GM12878 (cell line): ENCODE measurements at regions not wholly inside any gene's neighbourhood (a gene's known extent, or its start where the extent isn't known, plus 50 kb on each side); places are given as distances from the start of the nearest gene placed in this dataset.

Experiments
- ATAC-seq: fragments of 200-7000 bp; cut with Tn5 transposase; 3 replicates; pipeline ENCODE4 v1.9.1; 2020; ENCODE audit warnings: mild to moderate bottlenecking, moderate library complexity
- BruUV-seq: library from RNA; stranded (reverse); fragments of 400-500 nt; replicated peaks from 2 replicates; lab custom pipeline; 2021; lab: Mats Ljungman, UMichigan
- CTCF ChIA-PET: fragments of 300-600 bp; sonication (Branson Sonifier 250); formaldehyde crosslinking; extraction: SDS; loops from one replicate; lab custom pipeline; 2021; ENCODE audit warnings: inconsistent platforms; lab: Yijun Ruan, JAX
- POLR2A ChIA-PET: fragments of 350-600 bp; formaldehyde crosslinking; extraction: SDS; loops from one replicate; lab custom pipeline; 2021; ENCODE audit warnings: inconsistent platforms; lab: Charles Lee
- RAD21 ChIA-PET: fragments of 300-600 bp; sonication (Branson Sonifier 250); formaldehyde crosslinking; loops from one replicate; lab custom pipeline; 2023; ENCODE audit warnings: antibody characterized with exemption; ENCODE audit not compliant: unreplicated experiment; lab: Charles Lee
- SMC1A ChIA-PET: fragments of 300-600 bp; sonication (Branson Sonifier 250); formaldehyde crosslinking; loops from one replicate; lab custom pipeline; 2023; ENCODE audit not compliant: unreplicated experiment, uncharacterized antibody; lab: Charles Lee
- DNase-seq: peaks from one replicate; pipeline ENCODE4 v3.0.0-alpha.2; 2011; ENCODE audit warnings: low read depth, low spot score
- FAIRE-seq: peaks from 3 replicates; lab custom pipeline; 2011; peaks lifted over from hg19 to GRCh38; lab: Jason Lieb, UNC
- H2AFZ ChIP-seq: 2 replicates; pipeline ENCODE4 v1.6.0; 2011; ENCODE audit warnings: low read depth, low read length, control low read depth; ENCODE audit not compliant: control insufficient read depth
- H3K27ac ChIP-seq: 2 replicates; pipeline ENCODE4 v1.5.1; 2011; ENCODE audit warnings: control low read depth; ENCODE audit not compliant: control insufficient read depth, insufficient read depth
- H3K27me3 ChIP-seq, 2 experiments: replicated peaks in 1 of 2; 2 replicates each; pipeline versions ENCODE4 v1.6.0 to v1.6.1; 2011; ENCODE audit warnings: low read length in 1 of 2; ENCODE audit not compliant: control insufficient read depth in 2 of 2, insufficient read depth in 2 of 2
- H3K36me3 ChIP-seq, 2 experiments: 2 replicates each; pipeline ENCODE4 v1.5.1; 2011; ENCODE audit warnings: low read length in 1 of 2; ENCODE audit not compliant: control insufficient read depth in 2 of 2, insufficient read depth in 2 of 2
- H3K4me1 ChIP-seq: 2 replicates; pipeline ENCODE4 v1.6.1; 2011; ENCODE audit warnings: mild to moderate bottlenecking, low read length, moderate library complexity, mixed read lengths; ENCODE audit not compliant: control insufficient read depth, insufficient read depth
- H3K4me2 ChIP-seq: 2 replicates; pipeline ENCODE4 v1.6.0; 2011; ENCODE audit warnings: control low read depth; ENCODE audit not compliant: control insufficient read depth, insufficient read depth
- H3K4me3 ChIP-seq: fragments of 200-600 bp; sonication (generic); 2 replicates; pipeline ENCODE4 v1.5.1; 2016
- H3K79me2 ChIP-seq: 2 replicates; pipeline ENCODE4 v1.6.0; 2011; ENCODE audit warnings: low read length; ENCODE audit not compliant: control insufficient read depth, insufficient read depth
- H3K9ac ChIP-seq: 2 replicates; pipeline ENCODE4 v1.8.0; 2011; ENCODE audit warnings: low read length, control low read depth, mixed read lengths; ENCODE audit not compliant: control insufficient read depth, insufficient read depth
- H3K9me3 ChIP-seq: replicated peaks from 3 replicates; pipeline ENCODE4 v1.5.1; 2011; ENCODE audit warnings: mild to moderate bottlenecking, low read length; ENCODE audit not compliant: control insufficient read depth, insufficient read depth
- H4K20me1 ChIP-seq: 2 replicates; pipeline ENCODE4 v1.6.0; 2011; ENCODE audit not compliant: control insufficient read depth, insufficient read depth
- ATF7 ChIP-seq: fragments of 450-650 bp; IDR thresholded peaks from 2 replicates; pipeline ENCODE4 v1.6.1; 2016; ENCODE audit warnings: low read depth, mild to moderate bottlenecking
- CREB1 ChIP-seq: IDR thresholded peaks from 2 replicates; pipeline ENCODE4 v1.6.1; 2012; ENCODE audit warnings: low read depth, mild to moderate bottlenecking, inconsistent platforms
- EED ChIP-seq: sonication (generic); IDR thresholded peaks from 2 replicates; pipeline ENCODE4 v1.6.1; 2016; ENCODE audit warnings: antibody characterized with exemption, low read depth
- MTA2 ChIP-seq: fragments of 450-650 bp; IDR thresholded peaks from 2 replicates; pipeline ENCODE4 v1.6.1; 2016; ENCODE audit warnings: low read depth, mild to moderate bottlenecking, moderate library complexity
- PBX3 ChIP-seq: IDR thresholded peaks from 2 replicates; pipeline ENCODE4 v1.6.1; 2011; ENCODE audit warnings: mild to moderate bottlenecking, low read depth, low read length, moderate library complexity; ENCODE audit not compliant: insufficient replicate concordance
- RELB ChIP-seq: fragments of 450-650 bp; IDR thresholded peaks from 2 replicates; pipeline ENCODE4 v1.6.1; 2017; ENCODE audit warnings: low read depth, mild to moderate bottlenecking, moderate library complexity
- SMAD1 ChIP-seq: fragments of 450-650 bp; IDR thresholded peaks from 2 replicates; pipeline ENCODE4 v1.6.1; 2018; ENCODE audit warnings: mild to moderate bottlenecking, low read depth; ENCODE audit not compliant: partially characterized antibody
- USF1 ChIP-seq: IDR thresholded peaks from 2 replicates; pipeline ENCODE4 v1.6.1; 2011; ENCODE audit warnings: borderline replicate concordance, low read depth, mild to moderate bottlenecking, moderate library complexity, mixed read lengths, low read length; ENCODE audit not compliant: insufficient read depth; ENCODE audit errors: extremely low read length
- ZNF217 ChIP-seq: fragments of 450-650 bp; IDR thresholded peaks from 2 replicates; pipeline ENCODE4 v1.6.1; 2017; ENCODE audit warnings: antibody characterized with exemption, mild to moderate bottlenecking
- WGBS: methylation state at CpG from one replicate; pipeline ENCODE4 v1.1.6; 2016; ENCODE audit warnings: low lambda C conversion rate; ENCODE audit not compliant: insufficient replicate concordance, insufficient coverage; ENCODE audit errors: missing lambda C conversion rate; 5-methylcytosine and 5-hydroxymethylcytosine counted together
- in situ Hi-C: fragments of 300-500 bp; cut with MboI; formaldehyde crosslinking; loops from 9 replicates; pipeline ENCODE4 v1.14.3; 2018; ENCODE audit warnings: mixed read lengths
- intact Hi-C: fragments of 100-400 bp; cut with micrococcal nuclease; formaldehyde crosslinking; loops from one replicate; pipeline ENCODE4 v1.14.2; 2022; ENCODE audit not compliant: unreplicated experiment
- TF ChIP-seq, protein P1 (sequence below): fragments of 450-650 bp; IDR thresholded peaks from 2 replicates; pipeline ENCODE4 v1.6.1; 2016; ENCODE audit warnings: mild to moderate bottlenecking, moderate library complexity, borderline replicate concordance
- TF ChIP-seq, protein P2 (sequence below): fragments of 450-650 bp; formaldehyde crosslinking; IDR thresholded peaks from 2 replicates; pipeline ENCODE4 v1.4.0; 2022; ENCODE audit warnings: mild to moderate bottlenecking, moderate library complexity

- ATAC-seq (no peak), DNase-seq (no peak), FAIRE-seq (no peak)
- no peaks in the 10 kb centered on the region for H3K79me2 ChIP-seq
- POLR2A ChIA-PET, result no interaction called here
- intact Hi-C loops, result no loop called here
- no peak overlapping the region for H3K4me3 ChIP-seq
- WGBS, result 0% methylated on average over 2 of the region's 2 CpGs
- RAD21 ChIA-PET, result no interaction called here
- no peak overlapping the region for H3K27ac ChIP-seq
- H4K20me1 ChIP-seq, result no peaks in the 10 kb centered on the region
- no peak for TF ChIP-seq PBX3
- TF ChIP-seq RELB, result no peak
- TF ChIP-seq EED, result no peak
- TF ChIP-seq MTA2, result no peak
- no peak for TF ChIP-seq ZNF217
- TF ChIP-seq USF1, result no peak
- TF ChIP-seq, protein P1, sequence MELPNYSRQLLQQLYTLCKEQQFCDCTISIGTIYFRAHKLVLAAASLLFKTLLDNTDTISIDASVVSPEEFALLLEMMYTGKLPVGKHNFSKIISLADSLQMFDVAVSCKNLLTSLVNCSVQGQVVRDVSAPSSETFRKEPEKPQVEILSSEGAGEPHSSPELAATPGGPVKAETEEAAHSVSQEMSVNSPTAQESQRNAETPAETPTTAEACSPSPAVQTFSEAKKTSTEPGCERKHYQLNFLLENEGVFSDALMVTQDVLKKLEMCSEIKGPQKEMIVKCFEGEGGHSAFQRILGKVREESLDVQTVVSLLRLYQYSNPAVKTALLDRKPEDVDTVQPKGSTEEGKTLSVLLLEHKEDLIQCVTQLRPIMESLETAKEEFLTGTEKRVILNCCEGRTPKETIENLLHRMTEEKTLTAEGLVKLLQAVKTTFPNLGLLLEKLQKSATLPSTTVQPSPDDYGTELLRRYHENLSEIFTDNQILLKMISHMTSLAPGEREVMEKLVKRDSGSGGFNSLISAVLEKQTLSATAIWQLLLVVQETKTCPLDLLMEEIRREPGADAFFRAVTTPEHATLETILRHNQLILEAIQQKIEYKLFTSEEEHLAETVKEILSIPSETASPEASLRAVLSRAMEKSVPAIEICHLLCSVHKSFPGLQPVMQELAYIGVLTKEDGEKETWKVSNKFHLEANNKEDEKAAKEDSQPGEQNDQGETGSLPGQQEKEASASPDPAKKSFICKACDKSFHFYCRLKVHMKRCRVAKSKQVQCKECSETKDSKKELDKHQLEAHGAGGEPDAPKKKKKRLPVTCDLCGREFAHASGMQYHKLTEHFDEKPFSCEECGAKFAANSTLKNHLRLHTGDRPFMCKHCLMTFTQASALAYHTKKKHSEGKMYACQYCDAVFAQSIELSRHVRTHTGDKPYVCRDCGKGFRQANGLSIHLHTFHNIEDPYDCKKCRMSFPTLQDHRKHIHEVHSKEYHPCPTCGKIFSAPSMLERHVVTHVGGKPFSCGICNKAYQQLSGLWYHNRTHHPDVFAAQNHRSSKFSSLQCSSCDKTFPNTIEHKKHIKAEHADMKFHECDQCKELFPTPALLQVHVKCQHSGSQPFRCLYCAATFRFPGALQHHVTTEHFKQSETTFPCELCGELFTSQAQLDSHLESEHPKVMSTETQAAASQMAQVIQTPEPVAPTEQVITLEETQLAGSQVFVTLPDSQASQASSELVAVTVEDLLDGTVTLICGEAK, result no peak
- TF ChIP-seq ATF7, result no peak
- TF ChIP-seq, protein P2, sequence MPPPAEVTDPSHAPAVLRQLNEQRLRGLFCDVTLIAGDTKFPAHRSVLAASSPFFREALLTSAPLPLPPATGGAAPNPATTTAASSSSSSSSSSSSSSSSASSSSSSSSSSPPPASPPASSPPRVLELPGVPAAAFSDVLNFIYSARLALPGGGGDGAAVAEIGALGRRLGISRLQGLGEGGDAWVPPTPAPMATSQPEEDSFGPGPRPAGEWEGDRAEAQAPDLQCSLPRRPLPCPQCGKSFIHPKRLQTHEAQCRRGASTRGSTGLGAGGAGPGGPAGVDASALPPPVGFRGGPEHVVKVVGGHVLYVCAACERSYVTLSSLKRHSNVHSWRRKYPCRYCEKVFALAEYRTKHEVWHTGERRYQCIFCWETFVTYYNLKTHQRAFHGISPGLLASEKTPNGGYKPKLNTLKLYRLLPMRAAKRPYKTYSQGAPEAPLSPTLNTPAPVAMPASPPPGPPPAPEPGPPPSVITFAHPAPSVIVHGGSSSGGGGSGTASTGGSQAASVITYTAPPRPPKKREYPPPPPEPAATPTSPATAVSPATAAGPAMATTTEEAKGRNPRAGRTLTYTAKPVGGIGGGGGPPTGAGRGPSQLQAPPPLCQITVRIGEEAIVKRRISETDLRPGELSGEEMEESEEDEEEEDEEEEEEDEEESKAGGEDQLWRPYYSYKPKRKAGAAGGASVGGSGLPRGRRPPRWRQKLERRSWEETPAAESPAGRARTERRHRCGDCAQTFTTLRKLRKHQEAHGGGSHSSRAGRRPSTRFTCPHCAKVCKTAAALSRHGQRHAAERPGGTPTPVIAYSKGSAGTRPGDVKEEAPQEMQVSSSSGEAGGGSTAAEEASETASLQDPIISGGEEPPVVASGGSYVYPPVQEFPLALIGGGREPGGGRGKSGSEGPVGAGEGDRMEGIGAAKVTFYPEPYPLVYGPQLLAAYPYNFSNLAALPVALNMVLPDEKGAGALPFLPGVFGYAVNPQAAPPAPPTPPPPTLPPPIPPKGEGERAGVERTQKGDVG (CRISPR knock-in tag), result no peak
- no peak for TF ChIP-seq SMAD1
- TF ChIP-seq CREB1, result no peak
- in situ Hi-C loops, result no loop called here
- no peak overlapping the region for H2AFZ ChIP-seq
- SMC1A ChIA-PET, result interaction anchor here (1.2 kb wide), 1 partner anchor 314 kb away, joined by 3 read pairs; no protein-coding TSS in a partner anchor
- no peak overlapping the region for H3K4me2 ChIP-seq
- CTCF ChIA-PET, result no interaction called here
- no TSS peak for BruUV-seq
- H3K4me1 ChIP-seq, result no peaks in the 10 kb centered on the region
- H3K36me3 ChIP-seq, result no peaks in the 10 kb centered on the region
- H3K9ac ChIP-seq, result no peak overlapping the region
- no peaks in the 10 kb centered on the region; the same call in 2 of the 3 replicates for H3K9me3 ChIP-seq
- no peaks in the 10 kb centered on the region; a peak in 1 of 4 replicates for H3K27me3 ChIP-seq
Observed at GRCh38 chr1:13976485-13976884, 276.5 kb downstream of the PRDM2 start.
